Neural crest cell (in vitro differentiated cells): ENCODE measurements at regions not wholly inside any gene's neighbourhood (a gene's known extent, or its start where the extent isn't known, plus 50 kb on each side); places are given as distances from the start of the nearest gene placed in this dataset.

Source experiments
- DNase-seq: peaks from one replicate; pipeline ENCODE4 v3.0.0; 2021; ENCODE audit warnings: low read depth, mixed read lengths, low spot score
- H3K27ac Mint-ChIP-seq: one replicate; pipeline ENCODE4 v1.8.0; 2021; ENCODE audit warnings: mild to moderate bottlenecking, mixed read lengths; ENCODE audit not compliant: unreplicated experiment
- H3K27me3 Mint-ChIP-seq: 2 replicates; pipeline ENCODE4 v1.8.0; 2021; ENCODE audit warnings: low read depth, mild to moderate bottlenecking, mixed read lengths
- H3K36me3 Mint-ChIP-seq: 2 replicates; pipeline ENCODE4 v1.8.0; 2021; ENCODE audit warnings: low read depth, mild to moderate bottlenecking, mixed read lengths
- H3K4me1 Mint-ChIP-seq: 2 replicates; pipeline ENCODE4 v1.8.0; 2021; ENCODE audit warnings: mixed read lengths
- H3K4me3 Mint-ChIP-seq: one replicate; pipeline ENCODE4 v1.8.0; 2021; ENCODE audit warnings: mild to moderate bottlenecking, mixed read lengths
- H3K9me3 Mint-ChIP-seq: 2 replicates; pipeline ENCODE4 v1.8.0; 2021; ENCODE audit warnings: mixed read lengths
- TF ChIP-seq, protein P1 (sequence below): fragments of 200-600 bp; sonication (generic); conservative IDR thresholded peaks from 2 replicates; pipeline ENCODE4 v1.5.0; 2021; ENCODE audit warnings: antibody characterized with exemption, mild to moderate bottlenecking

DNA sequence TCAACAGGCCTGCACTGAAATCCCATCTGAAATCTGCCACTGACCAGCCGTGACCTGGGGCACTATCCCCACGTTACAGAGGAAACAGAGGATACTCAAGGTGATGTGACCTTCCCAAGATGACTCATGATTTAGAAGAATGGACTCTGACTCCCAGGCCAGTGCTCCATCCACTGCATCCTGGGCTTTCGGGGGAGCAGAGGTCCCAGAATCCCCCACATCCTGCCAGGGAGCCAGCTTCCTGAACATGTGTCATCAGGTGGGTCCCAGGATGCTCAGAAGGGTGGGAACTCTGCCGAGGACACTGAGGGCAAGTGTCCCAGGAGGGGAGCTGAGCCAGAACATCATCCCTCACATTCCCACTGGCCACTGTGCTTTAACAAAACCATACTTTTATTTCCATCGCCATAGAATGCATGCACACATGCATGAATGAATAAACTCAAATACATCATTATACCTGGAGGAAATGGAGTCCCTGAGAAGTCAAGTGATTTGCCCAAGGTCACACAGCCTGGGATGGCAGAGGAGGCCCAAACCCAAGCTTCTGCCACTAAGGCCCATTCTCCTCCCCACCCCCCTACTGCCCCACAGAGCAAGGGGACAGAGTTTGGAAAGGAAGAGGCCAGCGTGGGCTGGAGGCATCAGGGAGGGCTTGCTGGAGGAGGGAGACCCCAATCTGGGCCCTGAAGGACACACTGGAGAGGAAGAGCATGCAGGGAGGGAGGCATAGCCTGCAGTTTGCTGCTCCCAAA is 189.4 kb downstream of the MATN1 start:
- TF ChIP-seq, protein P1, sequence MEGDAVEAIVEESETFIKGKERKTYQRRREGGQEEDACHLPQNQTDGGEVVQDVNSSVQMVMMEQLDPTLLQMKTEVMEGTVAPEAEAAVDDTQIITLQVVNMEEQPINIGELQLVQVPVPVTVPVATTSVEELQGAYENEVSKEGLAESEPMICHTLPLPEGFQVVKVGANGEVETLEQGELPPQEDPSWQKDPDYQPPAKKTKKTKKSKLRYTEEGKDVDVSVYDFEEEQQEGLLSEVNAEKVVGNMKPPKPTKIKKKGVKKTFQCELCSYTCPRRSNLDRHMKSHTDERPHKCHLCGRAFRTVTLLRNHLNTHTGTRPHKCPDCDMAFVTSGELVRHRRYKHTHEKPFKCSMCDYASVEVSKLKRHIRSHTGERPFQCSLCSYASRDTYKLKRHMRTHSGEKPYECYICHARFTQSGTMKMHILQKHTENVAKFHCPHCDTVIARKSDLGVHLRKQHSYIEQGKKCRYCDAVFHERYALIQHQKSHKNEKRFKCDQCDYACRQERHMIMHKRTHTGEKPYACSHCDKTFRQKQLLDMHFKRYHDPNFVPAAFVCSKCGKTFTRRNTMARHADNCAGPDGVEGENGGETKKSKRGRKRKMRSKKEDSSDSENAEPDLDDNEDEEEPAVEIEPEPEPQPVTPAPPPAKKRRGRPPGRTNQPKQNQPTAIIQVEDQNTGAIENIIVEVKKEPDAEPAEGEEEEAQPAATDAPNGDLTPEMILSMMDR, result no peak
- H3K4me3 Mint-ChIP-seq, result no peak overlapping the region
- no peak overlapping the region for H3K27ac Mint-ChIP-seq
- peaks cover 15% of the 10 kb centered on the region for H3K4me1 Mint-ChIP-seq
- no peaks in the 10 kb centered on the region for H3K9me3 Mint-ChIP-seq
- H3K36me3 Mint-ChIP-seq, result no peaks in the 10 kb centered on the region
- DNase-seq, result no peak
- H3K27me3 Mint-ChIP-seq, result no peaks in the 10 kb centered on the region

DNA sequence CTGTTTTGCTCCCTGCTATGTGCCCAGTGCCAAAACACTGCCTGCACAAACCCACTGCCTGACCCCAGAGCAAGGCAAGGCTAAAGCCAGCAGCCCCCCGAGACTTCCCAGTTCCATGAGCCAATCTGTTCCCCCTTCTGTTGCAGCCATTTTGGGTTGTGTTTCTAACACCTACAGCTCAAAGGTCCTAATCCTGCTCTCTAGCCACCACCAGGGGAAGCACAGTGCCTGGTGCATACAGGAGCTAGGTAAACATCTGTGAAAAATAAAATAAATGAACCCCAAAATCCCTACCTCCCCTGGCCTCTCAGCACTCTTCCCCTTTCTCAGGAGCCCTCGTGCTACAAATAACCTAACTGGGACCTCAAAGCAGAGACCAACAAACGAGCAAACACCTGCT is 190.2 kb downstream of the MATN1 start:
- TF ChIP-seq, protein P1, result no peak
- no peak overlapping the region for H3K4me3 Mint-ChIP-seq
- no peaks in the 10 kb centered on the region for H3K36me3 Mint-ChIP-seq
- no peaks in the 10 kb centered on the region for H3K9me3 Mint-ChIP-seq
- DNase-seq, result no peak
- no peak overlapping the region for H3K27ac Mint-ChIP-seq
- peaks cover 13% of the 10 kb centered on the region for H3K4me1 Mint-ChIP-seq
- H3K27me3 Mint-ChIP-seq, result no peaks in the 10 kb centered on the region

DNA sequence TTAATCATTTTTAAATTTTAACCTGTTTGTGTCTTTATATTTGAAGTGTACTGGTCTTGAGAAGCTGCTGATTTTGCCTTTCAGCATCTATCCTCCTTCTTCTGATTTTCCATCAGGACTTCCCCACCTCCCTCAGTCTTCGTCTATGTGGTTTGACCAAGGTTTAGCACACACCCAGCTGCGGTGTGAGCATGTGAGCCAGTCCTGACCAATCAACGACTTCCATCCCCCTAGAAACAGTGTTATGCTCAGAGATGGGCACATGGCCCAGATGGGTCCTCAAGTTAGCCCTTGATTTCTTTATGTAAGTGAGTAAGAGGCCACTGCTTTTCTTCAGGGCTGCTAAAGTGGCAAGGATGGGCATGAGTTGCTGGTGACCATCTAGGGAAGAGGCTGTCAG is 190.8 kb downstream of the MATN1 start:
- DNase-seq, result no peak
- H3K9me3 Mint-ChIP-seq, result no peaks in the 10 kb centered on the region
- no peaks in the 10 kb centered on the region for H3K36me3 Mint-ChIP-seq
- TF ChIP-seq, protein P1, result no peak
- no peak overlapping the region for H3K27ac Mint-ChIP-seq
- no peak overlapping the region for H3K4me3 Mint-ChIP-seq
- peaks cover 12% of the 10 kb centered on the region for H3K4me1 Mint-ChIP-seq
- no peaks in the 10 kb centered on the region for H3K27me3 Mint-ChIP-seq

DNA sequence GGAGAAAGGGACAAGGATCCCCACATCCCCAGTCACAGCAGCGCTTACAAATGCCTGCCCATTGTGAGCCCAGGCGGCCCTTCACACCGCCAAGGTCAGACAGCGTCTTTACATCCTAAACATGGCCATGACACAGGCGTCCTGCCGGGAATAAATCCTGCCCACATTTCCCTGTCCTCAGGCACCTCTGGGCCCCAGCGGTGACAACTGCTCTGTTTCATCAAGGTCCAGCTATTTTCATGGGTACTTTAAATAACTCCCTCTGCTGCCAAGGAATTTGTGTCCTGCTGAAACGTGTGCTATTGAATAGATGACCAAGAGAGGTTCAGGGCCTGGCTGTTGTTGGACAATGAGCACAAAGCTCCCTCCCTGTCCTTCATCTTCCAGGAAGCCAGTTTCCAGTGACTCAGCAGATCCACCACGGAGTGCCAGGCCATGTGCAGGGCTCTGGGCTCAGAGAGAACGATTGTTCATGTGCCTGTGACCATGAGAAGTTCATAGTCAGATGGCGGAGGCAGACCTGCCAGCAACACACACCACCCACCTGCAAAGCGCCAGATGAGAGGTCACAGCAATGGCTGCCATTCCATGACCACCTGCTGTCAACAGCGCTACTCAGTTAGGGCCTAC is 195.8 kb downstream of the MATN1 start:
- Mint-ChIP-seq H3K27ac (peak overlapping the region; percentile 82), H3K4me1 (peaks cover 16% of the 10 kb centered on the region), H3K27me3 (peaks cover 9% of the 10 kb centered on the region), H3K36me3 (no peaks in the 10 kb centered on the region), H3K9me3 (no peaks in the 10 kb centered on the region), H3K4me3 (no peak overlapping the region)
- DNase-seq, result no peak
- TF ChIP-seq, protein P1, result no peak

DNA sequence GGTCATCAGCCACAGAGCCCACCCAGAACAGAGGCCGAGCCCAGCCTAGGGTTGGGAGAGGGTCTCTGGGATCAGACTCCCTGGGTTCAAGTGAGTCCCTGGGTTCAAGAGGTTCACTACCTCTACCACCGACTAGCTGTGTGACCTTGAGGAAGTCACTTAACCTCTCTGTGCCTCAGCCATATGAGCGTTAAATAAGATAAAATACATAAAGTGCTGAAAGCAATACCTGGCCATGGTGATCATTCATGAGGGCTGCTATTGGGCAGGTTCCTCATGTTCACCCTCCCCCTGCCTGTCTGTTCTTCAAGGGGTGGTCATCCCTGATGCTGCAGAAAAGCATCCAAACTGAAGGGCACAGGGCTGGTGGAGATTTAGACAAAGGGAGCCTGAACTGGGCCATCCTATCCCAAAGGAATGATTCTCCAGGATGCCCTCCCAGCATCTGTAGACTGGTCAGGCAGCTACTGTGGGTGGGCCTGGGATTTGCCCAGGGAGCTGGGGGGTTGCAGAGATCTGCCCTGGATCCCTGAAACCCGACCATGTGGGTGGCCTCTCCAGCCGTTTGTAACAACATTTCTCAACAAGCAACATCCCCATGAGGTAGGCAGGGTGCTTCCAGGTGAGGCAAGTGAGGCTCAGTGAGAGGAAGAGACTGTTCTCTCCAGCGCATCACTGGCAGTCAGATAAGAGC is 196.6 kb downstream of the MATN1 start:
- Mint-ChIP-seq H3K27me3 (peaks cover 15% of the 10 kb centered on the region), H3K9me3 (no peaks in the 10 kb centered on the region), H3K4me1 (peaks cover 16% of the 10 kb centered on the region), H3K27ac (peak overlapping the region; percentile 82), H3K36me3 (no peaks in the 10 kb centered on the region), H3K4me3 (no peak overlapping the region)
- no peak for DNase-seq
- TF ChIP-seq, protein P1, result no peak
